H4 (cell line): ENCODE measurements at regions not wholly inside any gene's neighbourhood (a gene's known extent, or its start where the extent isn't known, plus 50 kb on each side); places are given as distances from the start of the nearest gene placed in this dataset.

Source experiments
- DNase-seq: peaks from one replicate; pipeline ENCODE4 v3.0.0-alpha.2; 2015; ENCODE audit warnings: low spot score

- no peak for DNase-seq
These were observed 62.4 kb upstream of the PCSK6 start for GRCh38 chr15:101551696-101552591.

GRCh38 chr15:101550124-101550523, 60.6 kb upstream of the PCSK6 start:
- DNase-seq, result no peak

GRCh38 chr15:101549647-101550046, 60.1 kb upstream of the PCSK6 start:
- no peak for DNase-seq

- DNase-seq, result no peak
These were observed 58.2 kb upstream of the PCSK6 start for GRCh38 chr15:101547737-101548136.

- no peak for DNase-seq
These were observed 56.3 kb upstream of the PCSK6 start for GRCh38 chr15:101545548-101546505.

GRCh38 chr15:101544613-101544945, 55.1 kb upstream of the PCSK6 start:
- no peak for DNase-seq

- no peak for DNase-seq
These were observed 54.6 kb upstream of the PCSK6 start for GRCh38 chr15:101543926-101544612.

GRCh38 chr15:101543431-101543830, 53.9 kb upstream of the PCSK6 start:
- no peak for DNase-seq

- DNase-seq, result no peak
These were observed 53.5 kb upstream of the PCSK6 start for GRCh38 chr15:101543026-101543390.

GRCh38 chr15:101542306-101543025, 53.0 kb upstream of the PCSK6 start:
- no peak for DNase-seq

- no peak for DNase-seq
These were observed 52.2 kb upstream of the PCSK6 start for GRCh38 chr15:101541501-101542292.

GRCh38 chr15:101540480-101541239, 51.2 kb upstream of the PCSK6 start:
- no peak for DNase-seq

- no peak for DNase-seq
These were observed 50.4 kb upstream of the PCSK6 start for GRCh38 chr15:101539930-101540329.

- DNase-seq, result no peak
These were observed 50.0 kb upstream of the PCSK6 start for GRCh38 chr15:101539492-101539891.
